ENCODE measurements at regions not wholly inside any gene's neighbourhood (a gene's known extent, or its start where the extent isn't known, plus 50 kb on each side); places are given as distances from the start of the nearest gene placed in this dataset.

- no peaks in the 10 kb centered on the region for H3K9me3 Mint-ChIP-seq (ENCODE audit: low read depth, unreplicated experiment)
- peaks cover 68% of the 10 kb centered on the region for H3K4me1 Mint-ChIP-seq (ENCODE audit: low read depth, unreplicated experiment)
- BruUV-seq (replicated peaks) = no TSS peak
- CTCF ChIA-PET = no interaction called here
- no peak for TF ChIP-seq CTCF (IDR thresholded peaks at IDR 0.05; ENCODE audit: unreplicated experiment)
- H3K4me3 Mint-ChIP-seq (ENCODE audit: low read depth, unreplicated experiment) = peak overlapping the region; percentile 12
- H3K27ac Mint-ChIP-seq (ENCODE audit: unreplicated experiment) = peak overlapping the region; percentile 59
- DNase-seq = peak; percentile 54
- intact Hi-C loops (cut with micrococcal nuclease; ENCODE audit: unreplicated experiment) = loop anchor here (5.0 kb wide), 1 partner anchor 143 kb away; no protein-coding TSS in a partner anchor
- H3K36me3 Mint-ChIP-seq (ENCODE audit: insufficient read depth, unreplicated experiment) = peaks cover 6% of the 10 kb centered on the region
- no peaks in the 10 kb centered on the region for H3K27me3 Mint-ChIP-seq (ENCODE audit: unreplicated experiment)
These were observed 232.8 kb upstream of the SALL1 start for GRCh38 chr16:51383909-51384308.

GRCh38 chr16:51382940-51383339 lies 231.9 kb upstream of the SALL1 start:
- H3K27ac Mint-ChIP-seq (ENCODE audit: unreplicated experiment) = no peak overlapping the region
- peaks cover 6% of the 10 kb centered on the region for H3K36me3 Mint-ChIP-seq (ENCODE audit: insufficient read depth, unreplicated experiment)
- no peak for DNase-seq
- CTCF ChIA-PET = interaction anchor here (1.2 kb wide), 1 partner anchor 26 kb away, joined by 6 read pairs; no protein-coding TSS in a partner anchor
- TF ChIP-seq CTCF (IDR thresholded peaks at IDR 0.05; ENCODE audit: unreplicated experiment) = no peak
- no peak overlapping the region for H3K4me3 Mint-ChIP-seq (ENCODE audit: low read depth, unreplicated experiment)
- peaks cover 68% of the 10 kb centered on the region for H3K4me1 Mint-ChIP-seq (ENCODE audit: low read depth, unreplicated experiment)
- no peaks in the 10 kb centered on the region for H3K9me3 Mint-ChIP-seq (ENCODE audit: low read depth, unreplicated experiment)
- no TSS peak for BruUV-seq (replicated peaks)
- intact Hi-C loops (cut with micrococcal nuclease; ENCODE audit: unreplicated experiment) = loop anchor here (5.0 kb wide), 1 partner anchor 144 kb away; no protein-coding TSS in a partner anchor
- no peaks in the 10 kb centered on the region for H3K27me3 Mint-ChIP-seq (ENCODE audit: unreplicated experiment)

- no peak for TF ChIP-seq CTCF (IDR thresholded peaks at IDR 0.05; ENCODE audit: unreplicated experiment)
- CTCF ChIA-PET = interaction anchor here (1.2 kb wide), 1 partner anchor 26 kb away, joined by 6 read pairs; no protein-coding TSS in a partner anchor
- intact Hi-C loops (cut with micrococcal nuclease; ENCODE audit: unreplicated experiment) = loop anchor here (5.0 kb wide), 1 partner anchor 145 kb away; no protein-coding TSS in a partner anchor
- Mint-ChIP-seq H3K9me3 (ENCODE audit: low read depth, unreplicated experiment) (no peaks in the 10 kb centered on the region), H3K27ac (ENCODE audit: unreplicated experiment) (no peak overlapping the region), H3K4me1 (ENCODE audit: low read depth, unreplicated experiment) (peaks cover 68% of the 10 kb centered on the region), H3K4me3 (ENCODE audit: low read depth, unreplicated experiment) (no peak overlapping the region), H3K27me3 (ENCODE audit: unreplicated experiment) (no peaks in the 10 kb centered on the region), H3K36me3 (ENCODE audit: insufficient read depth, unreplicated experiment) (peaks cover 6% of the 10 kb centered on the region)
- peak; percentile 30 for DNase-seq
- BruUV-seq (replicated peaks) = no TSS peak
These were observed 231.1 kb upstream of the SALL1 start for GRCh38 chr16:51382211-51382610.

GRCh38 chr16:51376080-51376479 lies 225.0 kb upstream of the SALL1 start:
- H3K4me1 Mint-ChIP-seq (ENCODE audit: low read depth, unreplicated experiment) = peaks cover 14% of the 10 kb centered on the region

More at GRCh38 chr16:51376080-51376479, 225.0 kb upstream of the SALL1 start:
- H3K4me3 Mint-ChIP-seq (ENCODE audit: low read depth, unreplicated experiment) = no peak overlapping the region
- CTCF ChIA-PET = no interaction called here
- no peaks in the 10 kb centered on the region for H3K9me3 Mint-ChIP-seq (ENCODE audit: low read depth, unreplicated experiment)
- no peaks in the 10 kb centered on the region for H3K36me3 Mint-ChIP-seq (ENCODE audit: insufficient read depth, unreplicated experiment)
- no peak for TF ChIP-seq CTCF (IDR thresholded peaks at IDR 0.05; ENCODE audit: unreplicated experiment)
- no peak overlapping the region for H3K27ac Mint-ChIP-seq (ENCODE audit: unreplicated experiment)
- DNase-seq = no peak
- no peaks in the 10 kb centered on the region for H3K27me3 Mint-ChIP-seq (ENCODE audit: unreplicated experiment)
- no TSS peak for BruUV-seq (replicated peaks)
- intact Hi-C loops (cut with micrococcal nuclease; ENCODE audit: unreplicated experiment) = no loop called here

Measured in Calu3 (cell line).